ENCODE measurements at regions not wholly inside any gene's neighbourhood (a gene's known extent, or its start where the extent isn't known, plus 50 kb on each side); places are given as distances from the start of the nearest gene placed in this dataset.

GRCh38 chr15:62606376-62607113 is 436.0 kb upstream of the TPM1 start:
- peak; percentile 55 for FAIRE-seq
- TF ChIP-seq EZH2 (IDR thresholded peaks at IDR 0.05; ENCODE audit: low read length) = no peak
- TF ChIP-seq, protein P1, sequence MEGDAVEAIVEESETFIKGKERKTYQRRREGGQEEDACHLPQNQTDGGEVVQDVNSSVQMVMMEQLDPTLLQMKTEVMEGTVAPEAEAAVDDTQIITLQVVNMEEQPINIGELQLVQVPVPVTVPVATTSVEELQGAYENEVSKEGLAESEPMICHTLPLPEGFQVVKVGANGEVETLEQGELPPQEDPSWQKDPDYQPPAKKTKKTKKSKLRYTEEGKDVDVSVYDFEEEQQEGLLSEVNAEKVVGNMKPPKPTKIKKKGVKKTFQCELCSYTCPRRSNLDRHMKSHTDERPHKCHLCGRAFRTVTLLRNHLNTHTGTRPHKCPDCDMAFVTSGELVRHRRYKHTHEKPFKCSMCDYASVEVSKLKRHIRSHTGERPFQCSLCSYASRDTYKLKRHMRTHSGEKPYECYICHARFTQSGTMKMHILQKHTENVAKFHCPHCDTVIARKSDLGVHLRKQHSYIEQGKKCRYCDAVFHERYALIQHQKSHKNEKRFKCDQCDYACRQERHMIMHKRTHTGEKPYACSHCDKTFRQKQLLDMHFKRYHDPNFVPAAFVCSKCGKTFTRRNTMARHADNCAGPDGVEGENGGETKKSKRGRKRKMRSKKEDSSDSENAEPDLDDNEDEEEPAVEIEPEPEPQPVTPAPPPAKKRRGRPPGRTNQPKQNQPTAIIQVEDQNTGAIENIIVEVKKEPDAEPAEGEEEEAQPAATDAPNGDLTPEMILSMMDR (optimal IDR thresholded peaks at IDR 0.05 in 1 of 3, IDR thresholded peaks at IDR 0.05 in 1 of 3, conservative IDR thresholded peaks at IDR 0.05 in 1 of 3; ENCODE audit: extremely low read depth in 1 of 3, insufficient read depth in 2 of 3, low read length in 3 of 3) = no peak
- DNase-seq (ENCODE audit: low read depth, low spot score) = peak; percentile 65
- Histone ChIP-seq H3K36me3 (ENCODE audit: control insufficient read depth in 2 of 2, extremely low read depth in 1 of 2, insufficient read depth in 2 of 2, low read length in 2 of 2) (no peaks in the 10 kb centered on the region), H2AFZ (ENCODE audit: control insufficient read depth, low read length) (no peak overlapping the region), H3K9me1 (ENCODE audit: control insufficient read depth, extremely low read depth, insufficient read depth, low read length) (no peaks in the 10 kb centered on the region), H3K4me3 (ENCODE audit: control insufficient read depth in 2 of 3, extremely low read depth in 1 of 3, insufficient read depth in 2 of 3, low read depth in 1 of 3, low read length in 3 of 3) (no peak overlapping the region), H4K20me1 (ENCODE audit: control insufficient read depth, extremely low read depth, insufficient read depth, low read length) (no peaks in the 10 kb centered on the region), H3K9ac (ENCODE audit: control insufficient read depth, extremely low read depth, insufficient read depth, low read length) (no peak overlapping the region), H3K9me3 (ENCODE audit: control insufficient read depth, low read depth, low read length) (no peaks in the 10 kb centered on the region), H3K27ac (ENCODE audit: control insufficient read depth, insufficient read depth, low read length) (peak overlapping the region; percentile 34), H3K4me1 (ENCODE audit: control insufficient read depth, extremely low read depth, insufficient read depth, low read length) (peaks cover 38% of the 10 kb centered on the region), H3K79me2 (ENCODE audit: control insufficient read depth, insufficient read depth, low read length) (no peaks in the 10 kb centered on the region), H3K27me3 (ENCODE audit: control insufficient read depth, extremely low read depth, insufficient read depth, low read length) (no peaks in the 10 kb centered on the region), H3K4me2 (ENCODE audit: control insufficient read depth, extremely low read depth, insufficient read depth, low read depth, low read length) (peak overlapping the region; percentile 27)
- dilution Hi-C loops (cut with MboI; ENCODE audit: extremely low pct_ligation_motif_present, low sequenced_read_pairs) = no loop called here

DNA sequence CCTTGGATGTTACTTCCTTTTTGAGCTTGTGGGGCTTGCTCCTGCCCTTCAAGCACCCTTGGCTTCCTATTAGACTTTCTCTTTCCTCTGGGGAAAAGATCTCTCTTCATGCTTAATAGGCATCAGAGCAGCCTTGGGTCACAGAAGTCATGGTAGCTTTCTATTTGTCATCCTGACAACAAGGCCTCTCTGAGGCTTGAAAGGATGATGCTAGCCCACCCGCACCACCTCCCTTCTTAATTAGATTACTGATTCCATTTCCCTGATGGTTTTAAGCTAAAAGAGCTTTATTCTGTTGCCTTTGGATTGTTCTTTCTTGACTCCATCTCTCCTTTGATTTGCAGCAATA is 435.5 kb upstream of the TPM1 start:
- Histone ChIP-seq H3K9me1 (ENCODE audit: control insufficient read depth, extremely low read depth, insufficient read depth, low read length) (no peaks in the 10 kb centered on the region), H3K36me3 (ENCODE audit: control insufficient read depth in 2 of 2, extremely low read depth in 1 of 2, insufficient read depth in 2 of 2, low read length in 2 of 2) (no peaks in the 10 kb centered on the region), H3K79me2 (ENCODE audit: control insufficient read depth, insufficient read depth, low read length) (no peaks in the 10 kb centered on the region), H4K20me1 (ENCODE audit: control insufficient read depth, extremely low read depth, insufficient read depth, low read length) (no peaks in the 10 kb centered on the region), H3K27me3 (ENCODE audit: control insufficient read depth, extremely low read depth, insufficient read depth, low read length) (no peaks in the 10 kb centered on the region), H3K4me2 (ENCODE audit: control insufficient read depth, extremely low read depth, insufficient read depth, low read depth, low read length) (no peak overlapping the region), H3K9ac (ENCODE audit: control insufficient read depth, extremely low read depth, insufficient read depth, low read length) (no peak overlapping the region), H3K9me3 (ENCODE audit: control insufficient read depth, low read depth, low read length) (no peaks in the 10 kb centered on the region), H3K27ac (ENCODE audit: control insufficient read depth, insufficient read depth, low read length) (no peak overlapping the region), H3K4me1 (ENCODE audit: control insufficient read depth, extremely low read depth, insufficient read depth, low read length) (peaks cover 38% of the 10 kb centered on the region), H3K4me3 (ENCODE audit: control insufficient read depth in 2 of 3, extremely low read depth in 1 of 3, insufficient read depth in 2 of 3, low read depth in 1 of 3, low read length in 3 of 3) (no peak overlapping the region), H2AFZ (ENCODE audit: control insufficient read depth, low read length) (no peak overlapping the region)
- no peak for DNase-seq (ENCODE audit: low read depth, low spot score)
- no peak for TF ChIP-seq EZH2 (IDR thresholded peaks at IDR 0.05; ENCODE audit: low read length)
- TF ChIP-seq, protein P1 (optimal IDR thresholded peaks at IDR 0.05 in 1 of 3, IDR thresholded peaks at IDR 0.05 in 1 of 3, conservative IDR thresholded peaks at IDR 0.05 in 1 of 3; ENCODE audit: extremely low read depth in 1 of 3, insufficient read depth in 2 of 3, low read length in 3 of 3) = no peak
- dilution Hi-C loops (cut with MboI; ENCODE audit: extremely low pct_ligation_motif_present, low sequenced_read_pairs) = no loop called here
- FAIRE-seq = no peak

All from keratinocyte (primary cell).